GM23248 (cell line): ENCODE measurements at regions not wholly inside any gene's neighbourhood (a gene's known extent, or its start where the extent isn't known, plus 50 kb on each side); places are given as distances from the start of the nearest gene placed in this dataset.
"Not testable (repeated sequence)": the region's sequence is repeated elsewhere in the genome, so short reads cannot be mapped to it uniquely, and the experiment has no call there.

Source experiments
- DNase-seq: peaks from one replicate; pipeline ENCODE4 v3.0.0-alpha.2; 2015
- H2AFZ ChIP-seq: fragments of 200-600 bp; sonication (generic); 2 replicates; pipeline ENCODE4 v1.6.1; 2016; ENCODE audit warnings: antibody characterized with exemption
- H3F3A ChIP-seq: fragments of 200-600 bp; sonication (generic); 2 replicates; pipeline ENCODE4 v1.6.1; 2016; ENCODE audit warnings: mild to moderate bottlenecking, antibody characterized with exemption, mixed run types; ENCODE audit not compliant: insufficient read depth
- H3K27ac ChIP-seq: fragments of 200-600 bp; sonication (generic); 2 replicates; pipeline ENCODE4 v1.5.1; 2016; ENCODE audit warnings: mild to moderate bottlenecking
- H3K27me3 ChIP-seq: fragments of 200-600 bp; sonication (generic); replicated peaks from 2 replicates; pipeline ENCODE4 v1.6.1; 2016; ENCODE audit warnings: mild to moderate bottlenecking; ENCODE audit not compliant: insufficient read depth
- H3K36me3 ChIP-seq: fragments of 200-600 bp; sonication (generic); 2 replicates; pipeline ENCODE4 v1.6.1; 2016; ENCODE audit warnings: low read depth, mild to moderate bottlenecking
- H3K4me1 ChIP-seq: fragments of 200-600 bp; sonication (generic); 2 replicates; pipeline ENCODE4 v1.6.1; 2016; ENCODE audit warnings: mild to moderate bottlenecking; ENCODE audit not compliant: insufficient read depth
- H3K4me2 ChIP-seq: fragments of 200-600 bp; sonication (generic); one replicate; pipeline ENCODE4 v1.6.1; 2016; ENCODE audit warnings: mild to moderate bottlenecking; ENCODE audit not compliant: unreplicated experiment
- H3K4me3 ChIP-seq: fragments of 200-600 bp; sonication (generic); 2 replicates; pipeline ENCODE4 v1.5.1; 2016; ENCODE audit warnings: mild to moderate bottlenecking
- H3K79me2 ChIP-seq: fragments of 200-600 bp; sonication (generic); 2 replicates; pipeline ENCODE4 v1.6.1; 2016; ENCODE audit warnings: mild to moderate bottlenecking; ENCODE audit not compliant: insufficient read depth
- H3K9ac ChIP-seq: fragments of 200-600 bp; sonication (generic); 2 replicates; pipeline ENCODE4 v1.6.1; 2016; ENCODE audit warnings: mild to moderate bottlenecking
- H3K9me2 ChIP-seq: fragments of 200-600 bp; sonication (generic); 2 replicates; pipeline ENCODE4 v1.6.1; 2016; ENCODE audit warnings: mixed run types, mild to moderate bottlenecking, moderate library complexity; ENCODE audit not compliant: insufficient read depth
- H3K9me3 ChIP-seq: fragments of 200-600 bp; sonication (generic); one replicate; pipeline ENCODE4 v1.6.1; 2017; ENCODE audit warnings: low read depth
- H4K20me1 ChIP-seq: fragments of 200-600 bp; sonication (generic); 2 replicates; pipeline ENCODE4 v1.6.0; 2016; ENCODE audit not compliant: insufficient read depth
- EZH2 ChIP-seq: fragments of 200-600 bp; sonication (generic); IDR thresholded peaks from 2 replicates; pipeline ENCODE4 v1.6.1; 2018; ENCODE audit warnings: antibody characterized with exemption, mild to moderate bottlenecking; ENCODE audit not compliant: insufficient read depth, poor library complexity, severe bottlenecking
- EZH2phosphoT487 ChIP-seq: fragments of 200-600 bp; sonication (generic); IDR thresholded peaks from 2 replicates; pipeline ENCODE4 v1.6.1; 2018; ENCODE audit warnings: antibody characterized with exemption, moderate library complexity, mild to moderate bottlenecking, low read depth; ENCODE audit not compliant: insufficient read depth
- WGBS, 2 experiments: methylation state at CpG; one replicate each; pipeline ENCODE4 v1.1.6; 2015 to 2017; ENCODE audit warnings: low lambda C conversion rate in 2 of 2, low coverage in 1 of 2; ENCODE audit errors: missing lambda C conversion rate in 2 of 2; 5-methylcytosine and 5-hydroxymethylcytosine counted together
- in situ Hi-C: fragments of 300-500 bp; cut with MboI; formaldehyde crosslinking; loops from 2 replicates; pipeline ENCODE4 v1.15.0; 2020

GRCh38 chr3:106447723-106448301 is 579.0 kb upstream of the CBLB start:
- TF ChIP-seq EZH2phosphoT487: no peak
- TF ChIP-seq EZH2: no peak
- in situ Hi-C loops: no loop called here

DNA sequence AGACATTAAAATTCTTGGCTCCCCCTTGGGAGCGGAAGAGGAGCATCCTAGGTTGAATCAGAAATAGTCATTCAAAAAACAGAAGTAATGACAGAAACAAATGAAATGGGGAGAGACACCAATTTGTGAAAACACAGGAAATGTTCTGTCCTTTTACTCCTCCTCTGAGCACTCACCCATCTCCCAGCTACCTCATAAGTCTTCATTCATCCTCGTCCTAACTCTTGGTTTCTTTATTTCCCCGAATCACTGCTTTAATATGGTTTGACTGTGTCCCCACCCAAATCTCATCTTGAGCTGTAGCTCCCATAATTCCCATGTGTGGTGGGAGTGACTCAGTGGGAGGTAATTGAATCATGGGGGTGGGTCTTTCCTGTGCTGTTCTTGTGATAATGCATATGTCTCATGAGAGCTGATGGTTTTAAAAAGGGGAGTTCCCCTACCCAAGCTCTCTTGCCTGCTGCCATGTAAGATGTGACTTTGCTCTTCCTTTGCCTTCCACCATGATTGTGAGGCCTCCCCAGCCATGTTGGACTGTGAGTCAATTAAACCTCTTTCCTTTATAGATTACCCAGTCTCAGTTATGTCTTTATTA is 579.7 kb upstream of the CBLB start:
- H3K79me2 ChIP-seq, H3K27ac ChIP-seq, H3K4me1 ChIP-seq, H3K27me3 ChIP-seq, H3F3A ChIP-seq, H4K20me1 ChIP-seq, H3K4me2 ChIP-seq, DNase-seq, H3K36me3 ChIP-seq, H3K9ac ChIP-seq, in situ Hi-C loops, H2AFZ ChIP-seq, H3K9me2 ChIP-seq, H3K4me3 ChIP-seq, H3K9me3 ChIP-seq: not testable (repeated sequence)
- WGBS, 2 experiments: 80 to 85% methylated on average over 3 of the region's 3 CpGs

More at GRCh38 chr3:106447723-106448301, 579.0 kb upstream of the CBLB start:
- H3K4me2 ChIP-seq: no peak overlapping the region
- H3K27ac ChIP-seq: no peak overlapping the region
- no peaks in the 10 kb centered on the region for H3K9me2 ChIP-seq
- peaks cover 5% of the 10 kb centered on the region; the same call in 1 of the 2 replicates for H3K4me1 ChIP-seq
- H3K36me3 ChIP-seq: no peaks in the 10 kb centered on the region
- H3K79me2 ChIP-seq: no peaks in the 10 kb centered on the region
- H3K9ac ChIP-seq: no peak overlapping the region
- no peaks in the 10 kb centered on the region for H3F3A ChIP-seq
- H3K9me3 ChIP-seq: no peaks in the 10 kb centered on the region
- H3K4me3 ChIP-seq: no peak overlapping the region
- no peak overlapping the region for H2AFZ ChIP-seq
- DNase-seq: peak; percentile 13
- no peaks in the 10 kb centered on the region for H4K20me1 ChIP-seq
- no peaks in the 10 kb centered on the region for H3K27me3 ChIP-seq

DNA sequence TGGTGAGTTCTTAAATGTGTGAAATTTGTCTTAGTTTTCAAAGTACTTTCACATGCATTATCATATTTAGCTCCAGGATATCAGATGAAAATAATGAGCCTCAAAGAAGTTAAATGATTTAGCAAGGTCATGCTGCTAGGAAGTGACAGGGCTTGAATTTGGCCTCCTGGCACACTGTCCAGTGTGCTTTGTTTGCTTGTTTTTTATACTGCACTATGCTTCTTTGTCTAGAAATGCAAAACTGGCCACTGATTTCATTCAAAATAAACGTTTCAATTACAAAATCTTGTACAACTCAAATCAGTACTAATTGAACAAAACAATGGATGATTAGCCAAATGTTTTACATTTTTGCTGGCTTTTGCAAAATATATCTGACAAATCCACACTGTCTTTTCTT is 583.3 kb upstream of the CBLB start:
- no peaks in the 10 kb centered on the region for H3K79me2 ChIP-seq
- no peak overlapping the region for H3K9ac ChIP-seq
- no peak overlapping the region for H3K27ac ChIP-seq
- DNase-seq: no peak
- in situ Hi-C loops: no loop called here
- peaks cover 6% of the 10 kb centered on the region; the same call in 1 of the 2 replicates for H3F3A ChIP-seq
- H3K4me3 ChIP-seq: no peak overlapping the region
- peaks cover 9% of the 10 kb centered on the region for H3K4me1 ChIP-seq
- no peaks in the 10 kb centered on the region for H3K36me3 ChIP-seq
- no peak overlapping the region for H3K4me2 ChIP-seq
- H3K27me3 ChIP-seq: no peaks in the 10 kb centered on the region
- H2AFZ ChIP-seq: no peak overlapping the region
- H4K20me1 ChIP-seq: no peaks in the 10 kb centered on the region
- no peak for TF ChIP-seq EZH2
- no peak for TF ChIP-seq EZH2phosphoT487
- H3K9me3 ChIP-seq: no peaks in the 10 kb centered on the region
- 11 to 16% methylated on average over 1 of the region's 1 CpG for WGBS, 2 experiments
- no peaks in the 10 kb centered on the region for H3K9me2 ChIP-seq

DNA sequence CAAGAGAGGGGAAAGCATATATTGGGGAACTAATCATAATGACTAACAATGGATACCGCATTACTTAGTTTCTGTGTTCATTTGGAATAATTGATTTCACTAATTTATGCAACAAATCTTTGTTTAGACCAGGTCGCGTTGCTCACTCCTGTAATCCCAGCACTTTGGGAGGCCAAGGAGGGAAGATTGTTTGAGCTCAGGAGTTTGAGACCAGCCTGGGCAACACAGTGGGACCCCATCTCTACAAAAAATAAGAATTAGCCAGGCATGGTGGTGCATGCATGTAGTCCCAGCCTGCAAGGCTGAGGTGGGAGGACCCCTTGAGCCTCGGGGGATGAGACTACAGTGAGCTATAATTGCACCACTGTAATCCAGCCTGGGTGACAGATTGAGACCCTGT is 585.7 kb upstream of the CBLB start:
- Histone ChIP-seq H3K4me1 (peaks cover 18% of the 10 kb centered on the region), H3K9me3 (no peaks in the 10 kb centered on the region), H3K36me3 (no peaks in the 10 kb centered on the region), H3K4me3 (no peak overlapping the region), H4K20me1 (no peaks in the 10 kb centered on the region), H3K27me3 (no peaks in the 10 kb centered on the region), H3K4me2 (no peak overlapping the region), H3K27ac (no peak overlapping the region), H3K9ac (no peak overlapping the region), H3K9me2 (no peaks in the 10 kb centered on the region), H3K79me2 (no peaks in the 10 kb centered on the region), H3F3A (peaks cover 19% of the 10 kb centered on the region), H2AFZ (no peak overlapping the region)
- TF ChIP-seq EZH2: no peak
- no peak for TF ChIP-seq EZH2phosphoT487
- 83 to 85% methylated on average over 4 of the region's 4 CpGs for WGBS, 2 experiments
- in situ Hi-C loops: no loop called here
- no peak for DNase-seq
